Gastroesophageal sphincter (tissue), 4 donors: ENCODE measurements at regions not wholly inside any gene's neighbourhood (a gene's known extent, or its start where the extent isn't known, plus 50 kb on each side); places are given as distances from the start of the nearest gene placed in this dataset.

ENCODE experiments used
- ATAC-seq: fragments of 150-250 bp; one replicate; pipeline ENCODE4 v1.9.1; 2016; ENCODE audit warnings: mild to moderate bottlenecking, moderate library complexity
- H3K27ac ChIP-seq, 4 donors: fragments of 200-600 bp; sonication (generic) in 3 of 4; 1 replicate in 3 of 4; 2 replicates in 1 of 4; pipeline ENCODE4 v1.5.1; 2016 to 2019
- H3K27me3 ChIP-seq: fragments of 200-600 bp; sonication (generic); one replicate; pipeline ENCODE4 v1.5.1; 2019
- H3K36me3 ChIP-seq, 2 donors: fragments of 200-600 bp; sonication (generic); one replicate each; pipeline ENCODE4 v1.5.1; 2019; ENCODE audit warnings: control low read depth in 1 of 2
- H3K4me1 ChIP-seq, 3 donors: fragments of 200-600 bp; sonication (generic); 1 replicate in 2 of 3; 2 replicates in 1 of 3; pipeline ENCODE4 v1.5.1; 2016 to 2019; ENCODE audit warnings: control low read depth in 2 of 3
- H3K4me3 ChIP-seq, 2 donors: fragments of 200-600 bp; sonication (generic); one replicate each; pipeline ENCODE4 v1.5.1; 2019; ENCODE audit warnings: mild to moderate bottlenecking in 1 of 2, moderate library complexity in 1 of 2
- H3K9me3 ChIP-seq, 3 donors: fragments of 200-600 bp; sonication (generic); one replicate each; pipeline ENCODE4 v1.5.1; 2017 to 2019; ENCODE audit warnings: control low read depth in 2 of 3
- EP300 ChIP-seq: sonication (generic); formaldehyde crosslinking; IDR thresholded peaks from one replicate; pipeline ENCODE4 v1.6.1; 2017; ENCODE audit warnings: antibody characterized with exemption, mild to moderate bottlenecking
- POLR2A ChIP-seq, 2 donors: fragments of 450-650 bp; IDR thresholded peaks; one replicate each; pipeline ENCODE4 v1.6.1; 2017; ENCODE audit warnings: antibody characterized with exemption in 2 of 2, mild to moderate bottlenecking in 2 of 2, moderate library complexity in 1 of 2
- POLR2AphosphoS5 ChIP-seq: sonication (generic); formaldehyde crosslinking; IDR thresholded peaks from one replicate; pipeline ENCODE4 v1.6.1; 2017; ENCODE audit warnings: antibody characterized with exemption
- WGBS, 2 donors: methylation state at CpG; one replicate each; pipeline ENCODE4 v1.1.5; 2018; ENCODE audit warnings: low coverage in 1 of 2; 5-methylcytosine and 5-hydroxymethylcytosine counted together
- TF ChIP-seq, protein P1 (sequence below), 4 experiments: fragments of 200-600 bp in 2 of 4; fragments of 450-650 bp in 2 of 4; sonication (generic) in 1 of 4; IDR thresholded peaks; one replicate each; pipeline ENCODE4 v1.5.1; 2017 to 2019; ENCODE audit warnings: antibody characterized with exemption in 4 of 4, mild to moderate bottlenecking in 2 of 4, moderate library complexity in 2 of 4

DNA sequence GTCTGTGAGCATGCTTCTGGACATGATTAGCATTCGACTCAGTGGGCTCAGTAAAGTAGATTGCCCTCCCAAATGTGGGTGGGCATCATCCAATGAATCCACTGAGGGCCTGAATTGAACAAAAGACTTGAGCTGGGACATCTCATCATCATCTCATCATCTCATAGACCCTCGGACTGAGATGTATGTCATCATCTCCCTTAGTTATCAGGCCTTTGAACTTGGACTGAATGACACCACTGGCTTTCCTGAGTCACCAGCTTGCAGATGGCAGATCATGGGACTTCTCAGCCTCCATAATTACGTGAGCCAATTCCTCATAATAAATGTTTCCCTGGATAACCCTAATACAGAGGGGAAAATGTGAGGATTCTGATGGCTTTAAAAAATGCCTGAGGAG lies 128.3 kb upstream of the LSM8 start:
- TF ChIP-seq EP300 (no peak), POLR2A (IDR thresholded peaks at IDR 0.05) (no peak), POLR2AphosphoS5 (no peak)
- TF ChIP-seq, protein P1, sequence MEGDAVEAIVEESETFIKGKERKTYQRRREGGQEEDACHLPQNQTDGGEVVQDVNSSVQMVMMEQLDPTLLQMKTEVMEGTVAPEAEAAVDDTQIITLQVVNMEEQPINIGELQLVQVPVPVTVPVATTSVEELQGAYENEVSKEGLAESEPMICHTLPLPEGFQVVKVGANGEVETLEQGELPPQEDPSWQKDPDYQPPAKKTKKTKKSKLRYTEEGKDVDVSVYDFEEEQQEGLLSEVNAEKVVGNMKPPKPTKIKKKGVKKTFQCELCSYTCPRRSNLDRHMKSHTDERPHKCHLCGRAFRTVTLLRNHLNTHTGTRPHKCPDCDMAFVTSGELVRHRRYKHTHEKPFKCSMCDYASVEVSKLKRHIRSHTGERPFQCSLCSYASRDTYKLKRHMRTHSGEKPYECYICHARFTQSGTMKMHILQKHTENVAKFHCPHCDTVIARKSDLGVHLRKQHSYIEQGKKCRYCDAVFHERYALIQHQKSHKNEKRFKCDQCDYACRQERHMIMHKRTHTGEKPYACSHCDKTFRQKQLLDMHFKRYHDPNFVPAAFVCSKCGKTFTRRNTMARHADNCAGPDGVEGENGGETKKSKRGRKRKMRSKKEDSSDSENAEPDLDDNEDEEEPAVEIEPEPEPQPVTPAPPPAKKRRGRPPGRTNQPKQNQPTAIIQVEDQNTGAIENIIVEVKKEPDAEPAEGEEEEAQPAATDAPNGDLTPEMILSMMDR (IDR thresholded peaks at IDR 0.05): no peak
- H3K4me3 ChIP-seq: no peak overlapping the region
- H3K36me3 ChIP-seq: no peaks in the 10 kb centered on the region
- WGBS, 2 donors: 79 to 86% methylated on average over 2 to 3 of the region's 3 CpGs
- no peak overlapping the region for H3K27ac ChIP-seq
- no peaks in the 10 kb centered on the region for H3K27me3 ChIP-seq
- H3K9me3 ChIP-seq: no peaks in the 10 kb centered on the region
- no peaks in the 10 kb centered on the region for H3K4me1 ChIP-seq
- no peak for ATAC-seq

DNA sequence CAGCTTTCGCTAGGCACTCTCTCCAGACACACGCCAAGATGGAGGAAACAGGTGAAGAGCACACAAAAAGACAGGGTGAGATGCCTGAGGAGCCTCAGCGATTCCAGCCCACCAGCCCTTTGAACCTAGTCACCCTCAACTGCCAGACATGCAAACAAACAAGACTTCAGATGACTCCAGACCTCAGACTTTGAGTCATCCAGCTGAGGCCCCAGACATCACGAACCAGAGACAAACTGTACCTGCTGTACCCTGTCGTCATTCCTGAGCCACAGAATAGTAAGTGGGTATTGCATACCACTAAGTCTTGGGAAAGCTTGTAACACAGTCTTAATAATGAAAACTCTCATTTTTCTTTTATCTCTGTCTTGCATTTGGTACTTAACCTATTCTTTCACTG lies 126.6 kb upstream of the LSM8 start:
- no peaks in the 10 kb centered on the region for H3K9me3 ChIP-seq
- H3K27ac ChIP-seq: no peak overlapping the region
- no peak for TF ChIP-seq POLR2A (IDR thresholded peaks at IDR 0.05)
- no peak for TF ChIP-seq EP300
- no peak for TF ChIP-seq POLR2AphosphoS5
- TF ChIP-seq, protein P1 (IDR thresholded peaks at IDR 0.05): no peak
- no peak overlapping the region for H3K4me3 ChIP-seq
- no peaks in the 10 kb centered on the region for H3K4me1 ChIP-seq
- no peaks in the 10 kb centered on the region for H3K36me3 ChIP-seq
- WGBS, 2 donors: 76 to 87% methylated on average over 2 to 4 of the region's 5 CpGs
- H3K27me3 ChIP-seq: no peaks in the 10 kb centered on the region
- no peak for ATAC-seq

DNA sequence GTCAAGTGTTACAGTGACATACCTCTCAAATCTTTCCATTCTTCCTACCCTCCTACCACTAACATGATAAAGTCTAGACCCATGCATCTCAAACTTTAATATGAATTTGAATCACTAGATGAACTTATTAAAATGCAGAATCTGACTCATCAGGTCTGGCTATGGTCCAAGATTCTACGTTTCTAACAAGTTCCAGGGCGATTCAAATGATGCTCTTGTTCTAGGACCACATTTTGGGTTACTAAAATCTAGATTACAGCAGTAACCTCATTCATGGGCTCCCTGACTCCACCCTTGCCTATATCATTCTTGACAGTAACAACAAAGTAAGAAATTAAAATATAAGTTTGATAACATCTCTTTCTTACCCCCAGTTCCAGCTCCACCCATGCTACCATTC lies 124.8 kb upstream of the LSM8 start:
- Histone ChIP-seq H3K27ac (no peak overlapping the region), H3K27me3 (no peaks in the 10 kb centered on the region), H3K4me1 (no peaks in the 10 kb centered on the region), H3K4me3 (no peak overlapping the region), H3K9me3 (no peaks in the 10 kb centered on the region), H3K36me3 (no peaks in the 10 kb centered on the region)
- no peak for ATAC-seq
- 52 to 57% methylated on average over 2 of the region's 2 CpGs for WGBS, 2 donors
- TF ChIP-seq, protein P1 (IDR thresholded peaks at IDR 0.05): no peak
- no peak for TF ChIP-seq POLR2A (IDR thresholded peaks at IDR 0.05)

DNA sequence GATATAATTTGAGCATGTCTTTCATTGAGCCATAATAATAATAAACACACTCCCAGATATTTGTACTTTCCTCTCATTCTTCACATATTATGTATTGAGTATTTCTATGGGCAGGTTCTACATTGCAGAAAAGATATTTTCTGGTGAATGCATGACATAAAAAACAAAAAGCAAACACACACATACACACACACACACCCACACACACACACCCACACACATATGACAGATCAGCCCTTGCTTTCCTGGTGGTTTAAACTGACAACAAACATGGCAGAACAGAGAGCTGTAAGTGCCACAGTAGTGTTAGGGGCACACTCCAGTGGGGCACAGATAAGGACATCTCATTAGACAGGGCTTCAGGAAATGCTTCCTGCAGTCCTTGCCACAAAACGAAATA lies 123.3 kb upstream of the LSM8 start:
- Histone ChIP-seq H3K4me1 (no peaks in the 10 kb centered on the region), H3K36me3 (no peaks in the 10 kb centered on the region), H3K27ac (no peak overlapping the region), H3K4me3 (no peak overlapping the region), H3K9me3 (no peaks in the 10 kb centered on the region), H3K27me3 (no peaks in the 10 kb centered on the region)
- TF ChIP-seq, protein P1 (IDR thresholded peaks at IDR 0.05): no peak
- TF ChIP-seq POLR2A (IDR thresholded peaks at IDR 0.05): no peak
- no peak for TF ChIP-seq POLR2AphosphoS5
- TF ChIP-seq EP300: no peak
- WGBS, 2 donors: 40% methylated on average over 1 of the region's 1 CpG; no CpG with 5 or more reads in 1 of the 2 donors
- no peak for ATAC-seq

DNA sequence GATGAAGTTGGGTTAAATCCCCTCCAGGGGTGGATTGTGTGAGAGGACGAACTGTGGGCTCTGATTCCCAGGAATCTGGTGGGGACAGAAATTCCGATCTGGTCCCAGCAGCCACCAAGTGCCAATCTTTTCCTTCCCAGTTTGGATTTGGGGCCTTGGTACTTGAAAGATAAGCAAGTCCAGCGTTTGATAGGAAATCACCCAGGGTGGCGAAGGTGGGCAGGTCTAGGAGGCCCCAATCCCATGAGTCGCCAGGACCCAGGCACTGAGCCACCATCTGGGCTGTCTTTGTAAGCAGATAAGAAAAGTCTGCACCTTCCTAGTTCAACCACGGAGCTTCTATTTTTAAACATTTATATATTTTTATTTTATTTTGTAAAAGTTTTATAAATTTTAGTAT lies 122.6 kb upstream of the LSM8 start:
- H3K27ac ChIP-seq: no peak overlapping the region
- no peaks in the 10 kb centered on the region for H3K36me3 ChIP-seq
- H3K9me3 ChIP-seq: no peaks in the 10 kb centered on the region
- no peaks in the 10 kb centered on the region for H3K4me1 ChIP-seq
- TF ChIP-seq EP300 (no peak), POLR2AphosphoS5 (no peak), POLR2A (IDR thresholded peaks at IDR 0.05) (no peak)
- TF ChIP-seq, protein P1 (IDR thresholded peaks at IDR 0.05): no peak
- 59 to 84% methylated on average over 3 to 4 of the region's 6 CpGs for WGBS, 2 donors
- ATAC-seq: no peak
- H3K4me3 ChIP-seq: no peak overlapping the region
- no peaks in the 10 kb centered on the region for H3K27me3 ChIP-seq
